Left cardiac atrium (tissue), 4 donors: ENCODE measurements at regions not wholly inside any gene's neighbourhood (a gene's known extent, or its start where the extent isn't known, plus 50 kb on each side); places are given as distances from the start of the nearest gene placed in this dataset.

ENCODE experiments used
- ATAC-seq, 2 donors: fragments of 200-7000 bp; cut with Tn5 transposase; one replicate each; pipeline ENCODE4 v1.9.1; 2020; ENCODE audit warnings: mild to moderate bottlenecking in 2 of 2, moderate library complexity in 2 of 2
- DNase-seq: peaks from one replicate; pipeline ENCODE4 v3.0.0-alpha.2; 2020
- intact Hi-C, 2 donors: fragments of 100-400 bp; cut with DNase I; formaldehyde crosslinking; loops; one replicate each; pipeline versions ENCODE4 v1.14.1 to v1.15.1; 2022 to 2023
- donor health status: DM: no; HTN: yes; CAD: no.
- donor health status: DM: no; HTN: yes; CAD: no; lungs with severe emphysema.
- donor health status: DM: yes; HTN: yes; CAD: no.
- donor health status: Dilated cardiomyopathy.

- DNase-seq: no peak
- ATAC-seq: peak in 1 of 2 donors; percentile 45
- intact Hi-C loops: no loop called here
These were observed 62.5 kb upstream of the NFKB1 start for GRCh38 chr4:102438396-102439235.

GRCh38 chr4:102439236-102439614, 61.9 kb upstream of the NFKB1 start:
- no peak for DNase-seq
- intact Hi-C loops: no loop called here
- ATAC-seq: peak; percentile 80 to 85

DNA sequence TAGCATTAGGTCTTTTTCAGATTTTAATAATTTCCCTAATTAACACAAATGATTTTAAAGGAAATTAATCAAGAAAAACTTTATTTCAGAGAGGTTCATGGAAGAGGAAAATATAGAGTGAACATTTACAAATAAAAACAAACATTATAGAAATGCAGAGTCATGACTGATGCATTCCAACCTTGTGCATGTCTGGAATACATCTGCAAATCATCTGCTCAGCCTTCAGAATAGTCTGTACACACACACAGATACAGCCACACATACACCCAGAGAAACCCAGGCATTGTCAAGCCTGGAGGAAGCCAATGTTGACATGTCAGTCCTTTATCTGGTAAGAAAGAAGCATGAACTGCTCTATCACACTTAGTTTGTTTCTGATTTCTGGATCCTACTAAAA, 61.3 kb upstream of the NFKB1 start:
- ATAC-seq (peak; percentile 72 to 84), DNase-seq (no peak)
- intact Hi-C loops: loop anchor here in 1 of 2 donors (10.0 kb wide), 1 partner anchor 565 kb away; no protein-coding TSS in a partner anchor

DNA sequence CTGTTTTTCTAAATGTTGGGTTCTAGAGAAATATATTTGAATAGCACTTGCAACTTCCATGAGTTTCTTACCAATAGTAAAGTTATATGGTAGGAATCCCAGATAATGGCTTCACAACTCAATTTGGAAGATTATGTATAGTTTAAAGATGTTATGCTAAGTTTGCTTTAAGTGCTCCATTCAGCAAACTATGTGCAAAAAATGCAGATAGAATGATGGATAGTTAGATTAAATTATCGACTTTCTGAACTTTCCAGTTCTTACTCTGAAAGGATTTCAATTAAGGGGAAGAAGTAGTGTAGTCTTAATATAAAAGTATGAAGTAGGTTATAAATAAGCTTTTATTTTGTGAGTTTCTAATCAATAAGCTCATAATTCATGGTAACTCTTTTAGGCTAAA, 60.7 kb upstream of the NFKB1 start:
- intact Hi-C loops: loop anchor here in 1 of 2 donors (10.0 kb wide), 1 partner anchor 564 kb away; no protein-coding TSS in a partner anchor
- DNase-seq (no peak), ATAC-seq (no peak)

- DNase-seq (no peak), ATAC-seq (no peak)
- intact Hi-C loops: loop anchor here in 1 of 2 donors (10.0 kb wide), 1 partner anchor 563 kb away; no protein-coding TSS in a partner anchor
These were observed 58.9 kb upstream of the NFKB1 start for GRCh38 chr4:102441978-102442911.

DNA sequence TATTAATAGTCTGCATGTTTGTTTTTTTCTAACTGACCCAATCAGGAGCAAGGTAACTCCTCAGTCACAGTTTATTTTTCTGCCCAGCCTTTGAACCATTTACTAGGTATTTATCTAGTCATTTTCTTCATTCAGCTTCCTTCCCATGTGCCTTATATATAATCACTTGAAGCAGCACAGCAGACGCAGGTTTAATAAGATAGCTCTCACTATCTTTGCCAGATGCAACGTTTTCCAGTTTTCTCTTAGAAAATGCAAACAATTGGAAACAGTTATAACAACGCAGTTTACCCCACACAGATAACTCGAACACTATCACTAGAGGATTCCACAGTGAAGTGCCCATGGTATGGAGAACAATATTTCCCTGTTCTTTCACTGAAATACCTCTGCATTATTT, 56.4 kb upstream of the NFKB1 start:
- ATAC-seq (no peak), DNase-seq (no peak)
- intact Hi-C loops: loop anchor here (5.0 to 10.0 kb wide), 3 partner anchors 178 to 653 kb away; partner anchors contain the start of gene BDH2 (in 1 of the 2)

DNA sequence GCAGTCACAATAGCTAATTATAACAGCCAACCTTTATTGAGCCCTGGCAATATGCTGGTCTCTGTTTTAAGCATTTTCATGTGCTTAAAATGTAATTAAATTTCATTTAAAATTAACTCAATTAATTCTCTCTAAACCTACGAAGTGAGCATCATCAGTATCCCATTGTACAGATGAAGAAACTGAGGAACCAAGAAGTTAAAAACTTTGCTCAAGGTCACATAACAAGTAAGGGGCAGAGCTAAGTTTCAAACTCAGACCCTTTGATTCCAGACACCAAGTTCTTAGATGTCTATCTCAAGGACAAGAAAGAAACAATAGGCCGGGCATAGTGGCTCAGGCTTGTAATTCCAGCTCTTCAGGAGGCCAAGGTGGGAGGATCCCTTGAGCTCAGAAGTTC, 55.9 kb upstream of the NFKB1 start:
- no peak for ATAC-seq
- DNase-seq: no peak
- intact Hi-C loops: loop anchor here (5.0 to 10.0 kb wide), 3 partner anchors 177 to 652 kb away; partner anchors contain the start of gene BDH2 (in 1 of the 2)

GRCh38 chr4:102447413-102447812, 53.7 kb upstream of the NFKB1 start:
- DNase-seq (no peak), ATAC-seq (no peak)
- intact Hi-C loops: loop anchor here (5.0 to 10.0 kb wide), 3 partner anchors 175 to 650 kb away; partner anchors contain the start of gene BDH2 (in 1 of the 2)

- ATAC-seq (peak; percentile 57 to 60), DNase-seq (no peak)
These were observed 51.3 kb upstream of the NFKB1 start for GRCh38 chr4:102449751-102450352.

GRCh38 chr4:102451266-102451665, 49.9 kb upstream of the NFKB1 start:
- intact Hi-C loops: loop anchor here (5.0 to 10.0 kb wide), 4 partner anchors 144 to 644 kb away; partner anchors contain the start of gene BDH2 (in 1 of the 2)
- DNase-seq (no peak), ATAC-seq (no peak)

More at GRCh38 chr4:102449751-102450352, 51.3 kb upstream of the NFKB1 start:
- intact Hi-C loops: loop anchor here (5.0 to 10.0 kb wide), 7 partner anchors 145 to 647 kb away; partner anchors contain the start of gene BDH2 (in 2 of the 2)
